ENCODE measurements at regions not wholly inside any gene's neighbourhood (a gene's known extent, or its start where the extent isn't known, plus 50 kb on each side); places are given as distances from the start of the nearest gene placed in this dataset.

DNA sequence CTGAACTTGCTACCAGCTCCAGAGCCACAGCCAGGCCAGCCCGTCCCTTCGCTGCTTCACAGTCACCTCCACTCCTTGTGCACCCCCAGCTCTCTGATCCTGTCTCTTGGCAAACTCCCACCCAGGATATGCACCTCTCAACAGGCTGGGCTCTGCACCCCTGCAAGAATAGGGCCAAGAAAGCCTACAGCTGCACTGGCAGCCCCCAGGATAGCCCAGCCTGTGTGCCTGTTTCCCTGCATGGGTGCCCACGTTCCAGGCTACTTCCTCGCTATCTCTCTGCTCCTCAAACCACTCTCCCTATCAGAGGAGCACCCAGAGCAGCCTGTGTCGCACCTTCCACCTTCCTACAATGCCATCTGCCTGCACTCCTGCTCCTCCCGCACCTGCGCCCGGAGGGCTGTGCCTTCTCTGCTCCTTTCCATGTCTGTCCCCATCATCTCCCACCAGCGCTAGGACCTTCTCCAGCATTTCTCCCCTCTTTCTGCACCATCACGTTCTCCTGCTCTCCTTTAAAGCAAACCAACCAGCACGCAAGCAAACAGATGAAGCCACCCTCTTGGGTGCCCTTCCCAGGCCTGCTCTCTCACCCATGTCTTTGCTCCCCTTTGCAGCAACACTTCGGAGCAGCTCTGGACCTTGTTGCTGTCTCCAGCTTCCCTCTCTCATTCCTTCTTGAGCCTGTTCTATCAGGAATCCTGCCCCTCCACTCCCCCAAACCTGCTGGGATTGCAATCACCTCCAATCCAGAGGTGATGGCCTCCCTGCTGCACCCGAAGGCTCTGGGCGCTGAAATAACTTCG is 313.2 kb upstream of the HS6ST1 start:
- TF ChIP-seq CTCF (conservative IDR thresholded peaks at IDR 0.05; ENCODE audit: low read depth, low read length), result no peak
- Histone ChIP-seq H3K27ac (no peak overlapping the region), H3K4me3 (IDR thresholded peaks at IDR 0.05; ENCODE audit: insufficient read depth, low read depth, low read length) (no peak overlapping the region), H2AFZ (ENCODE audit: low read depth) (no peak overlapping the region), H3K9ac (no peak overlapping the region), H4K20me1 (ENCODE audit: insufficient read depth) (no peaks in the 10 kb centered on the region), H3K27me3 (ENCODE audit: insufficient read depth, low read depth) (no peaks in the 10 kb centered on the region), H3K4me1 (ENCODE audit: low read depth, poor library complexity, severe bottlenecking) (no peaks in the 10 kb centered on the region), H3K4me2 (no peak overlapping the region), H3K36me3 (ENCODE audit: insufficient read depth) (no peaks in the 10 kb centered on the region), H3K79me2 (ENCODE audit: insufficient read depth, low read depth) (no peaks in the 10 kb centered on the region)

DNA sequence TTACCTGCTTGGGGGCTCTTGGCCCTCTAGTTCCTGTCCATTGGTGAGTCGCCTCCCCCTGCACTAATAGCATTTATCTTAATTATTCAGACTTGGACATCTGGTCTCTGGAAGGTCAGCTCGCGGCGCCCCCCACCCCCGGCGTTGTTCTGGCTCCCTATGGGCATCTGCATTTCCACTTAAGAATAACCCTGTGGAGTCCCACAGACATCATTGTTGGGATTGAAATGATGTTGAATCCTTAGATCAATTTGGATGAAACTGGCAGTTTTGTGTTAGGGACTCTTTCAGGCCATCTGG is 313.8 kb upstream of the HS6ST1 start:
- Histone ChIP-seq H3K9ac (no peak overlapping the region), H3K27ac (no peak overlapping the region), H4K20me1 (ENCODE audit: insufficient read depth) (no peaks in the 10 kb centered on the region), H3K36me3 (ENCODE audit: insufficient read depth) (no peaks in the 10 kb centered on the region), H3K4me3 (IDR thresholded peaks at IDR 0.05; ENCODE audit: insufficient read depth, low read depth, low read length) (no peak overlapping the region), H2AFZ (ENCODE audit: low read depth) (no peak overlapping the region), H3K27me3 (ENCODE audit: insufficient read depth, low read depth) (no peaks in the 10 kb centered on the region), H3K79me2 (ENCODE audit: insufficient read depth, low read depth) (no peaks in the 10 kb centered on the region), H3K4me1 (ENCODE audit: low read depth, poor library complexity, severe bottlenecking) (no peaks in the 10 kb centered on the region), H3K4me2 (no peak overlapping the region)
- TF ChIP-seq CTCF (conservative IDR thresholded peaks at IDR 0.05; ENCODE audit: low read depth, low read length), result no peak

GRCh38 chr2:128633501-128633900 is 314.8 kb upstream of the HS6ST1 start:
- H3K27ac ChIP-seq, result no peak overlapping the region
- H3K36me3 ChIP-seq (ENCODE audit: insufficient read depth), result no peaks in the 10 kb centered on the region
- H3K4me3 ChIP-seq (IDR thresholded peaks at IDR 0.05; ENCODE audit: insufficient read depth, low read depth, low read length), result no peak overlapping the region
- TF ChIP-seq CTCF (conservative IDR thresholded peaks at IDR 0.05; ENCODE audit: low read depth, low read length), result no peak
- no peaks in the 10 kb centered on the region for H3K79me2 ChIP-seq (ENCODE audit: insufficient read depth, low read depth)
- H3K4me1 ChIP-seq (ENCODE audit: low read depth, poor library complexity, severe bottlenecking), result no peaks in the 10 kb centered on the region
- H3K27me3 ChIP-seq (ENCODE audit: insufficient read depth, low read depth), result no peaks in the 10 kb centered on the region
- no peaks in the 10 kb centered on the region for H4K20me1 ChIP-seq (ENCODE audit: insufficient read depth)
- H3K9ac ChIP-seq, result no peak overlapping the region
- no peak overlapping the region for H2AFZ ChIP-seq (ENCODE audit: low read depth)
- no peak overlapping the region for H3K4me2 ChIP-seq

DNA sequence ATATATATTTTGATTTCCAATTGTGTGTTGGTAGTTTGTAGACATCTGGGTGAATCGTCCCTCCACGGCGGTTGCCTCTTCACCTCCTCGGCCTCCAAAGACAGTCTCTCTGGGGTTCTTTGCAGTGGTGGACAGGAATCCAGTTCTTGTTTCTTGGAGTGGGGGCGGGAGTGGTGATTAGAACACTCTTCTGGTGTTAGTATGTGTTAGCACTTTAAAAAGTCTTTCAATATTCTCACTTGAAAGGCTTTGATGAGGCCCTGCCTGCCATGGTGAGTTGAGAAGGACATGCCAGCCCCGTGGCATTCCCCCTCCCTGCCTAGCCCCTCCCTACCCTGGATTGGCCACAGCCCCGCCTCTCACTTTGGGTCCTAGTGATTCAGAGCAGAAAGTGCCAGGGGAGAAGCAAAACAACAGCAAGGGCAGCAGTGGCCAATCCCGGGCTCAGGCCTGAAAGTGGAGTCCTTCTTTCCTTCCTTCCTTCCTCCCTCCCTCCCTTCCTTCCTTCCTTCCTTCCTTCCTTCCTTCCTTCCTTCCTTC is 316.8 kb upstream of the HS6ST1 start:
- no peak overlapping the region for H3K27ac ChIP-seq
- H3K4me3 ChIP-seq (IDR thresholded peaks at IDR 0.05; ENCODE audit: insufficient read depth, low read depth, low read length), result no peak overlapping the region
- no peaks in the 10 kb centered on the region for H3K79me2 ChIP-seq (ENCODE audit: insufficient read depth, low read depth)
- no peaks in the 10 kb centered on the region for H3K36me3 ChIP-seq (ENCODE audit: insufficient read depth)
- no peak overlapping the region for H3K9ac ChIP-seq
- no peak overlapping the region for H3K4me2 ChIP-seq
- no peaks in the 10 kb centered on the region for H4K20me1 ChIP-seq (ENCODE audit: insufficient read depth)
- no peak for TF ChIP-seq CTCF (conservative IDR thresholded peaks at IDR 0.05; ENCODE audit: low read depth, low read length)
- H3K27me3 ChIP-seq (ENCODE audit: insufficient read depth, low read depth), result no peaks in the 10 kb centered on the region
- H3K4me1 ChIP-seq (ENCODE audit: low read depth, poor library complexity, severe bottlenecking), result no peaks in the 10 kb centered on the region
- no peak overlapping the region for H2AFZ ChIP-seq (ENCODE audit: low read depth)

Measured in KMS-11 (cell line).